Astrocyte (in vitro differentiated cells and primary cell): ENCODE measurements at regions not wholly inside any gene's neighbourhood (a gene's known extent, or its start where the extent isn't known, plus 50 kb on each side); places are given as distances from the start of the nearest gene placed in this dataset.

ENCODE experiments used
- CTCF ChIP-seq: IDR thresholded peaks from 2 replicates; pipeline ENCODE4 v1.5.1; 2011; ENCODE audit warnings: low read depth, mild to moderate bottlenecking, inconsistent platforms, low read length, moderate library complexity; ENCODE audit not compliant: insufficient read depth
- EZH2 ChIP-seq: IDR thresholded peaks from 2 replicates; pipeline ENCODE4 v1.6.1; 2012; ENCODE audit warnings: mild to moderate bottlenecking, low read length, inconsistent platforms; ENCODE audit not compliant: insufficient read depth

- TF ChIP-seq CTCF (no peak), EZH2 (no peak)
Observed at GRCh38 chr6:156451726-156452125, 325.5 kb upstream of the ARID1B start.
